A673 (cell line): ENCODE measurements at regions not wholly inside any gene's neighbourhood (a gene's known extent, or its start where the extent isn't known, plus 50 kb on each side); places are given as distances from the start of the nearest gene placed in this dataset.

Experiments used
- EZH2 ChIP-seq: fragments of 200-600 bp; sonication (generic); IDR thresholded peaks from 2 replicates; pipeline ENCODE4 v1.6.1; 2017; ENCODE audit warnings: borderline replicate concordance, low read depth, mild to moderate bottlenecking, mixed read lengths, antibody characterized with exemption, low read length; ENCODE audit not compliant: poor library complexity, severe bottlenecking
- TF ChIP-seq, protein P1 (sequence below): fragments of 300-800, 200-600 bp; sonication (generic); conservative IDR thresholded peaks from 2 replicates; pipeline ENCODE4 v1.5.1; 2017; ENCODE audit warnings: low read depth, mild to moderate bottlenecking, antibody characterized with exemption, low read length, moderate library complexity, mixed read lengths

GRCh38 chr3:157582637-157582973 is 79.4 kb upstream of the VEPH1 start:
- TF ChIP-seq, protein P1, sequence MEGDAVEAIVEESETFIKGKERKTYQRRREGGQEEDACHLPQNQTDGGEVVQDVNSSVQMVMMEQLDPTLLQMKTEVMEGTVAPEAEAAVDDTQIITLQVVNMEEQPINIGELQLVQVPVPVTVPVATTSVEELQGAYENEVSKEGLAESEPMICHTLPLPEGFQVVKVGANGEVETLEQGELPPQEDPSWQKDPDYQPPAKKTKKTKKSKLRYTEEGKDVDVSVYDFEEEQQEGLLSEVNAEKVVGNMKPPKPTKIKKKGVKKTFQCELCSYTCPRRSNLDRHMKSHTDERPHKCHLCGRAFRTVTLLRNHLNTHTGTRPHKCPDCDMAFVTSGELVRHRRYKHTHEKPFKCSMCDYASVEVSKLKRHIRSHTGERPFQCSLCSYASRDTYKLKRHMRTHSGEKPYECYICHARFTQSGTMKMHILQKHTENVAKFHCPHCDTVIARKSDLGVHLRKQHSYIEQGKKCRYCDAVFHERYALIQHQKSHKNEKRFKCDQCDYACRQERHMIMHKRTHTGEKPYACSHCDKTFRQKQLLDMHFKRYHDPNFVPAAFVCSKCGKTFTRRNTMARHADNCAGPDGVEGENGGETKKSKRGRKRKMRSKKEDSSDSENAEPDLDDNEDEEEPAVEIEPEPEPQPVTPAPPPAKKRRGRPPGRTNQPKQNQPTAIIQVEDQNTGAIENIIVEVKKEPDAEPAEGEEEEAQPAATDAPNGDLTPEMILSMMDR: no peak
- TF ChIP-seq EZH2: no peak
